HL-60 (cell line): ENCODE measurements at regions not wholly inside any gene's neighbourhood (a gene's known extent, or its start where the extent isn't known, plus 50 kb on each side); places are given as distances from the start of the nearest gene placed in this dataset.
"Not testable (repeated sequence)": the region's sequence is repeated elsewhere in the genome, so short reads cannot be mapped to it uniquely, and the experiment has no call there.

Source experiments
- DNase-seq, 2 experiments: peaks; one replicate each; pipeline ENCODE4 v3.0.0-alpha.2; 2010 to 2020; ENCODE audit warnings: low read depth in 1 of 2, low spot score in 1 of 2
- H3K27ac ChIP-seq: fragments of 250-450 bp; sonication (Bioruptor Pico); replicated peaks from 2 replicates; pipeline ENCODE4 v1.5.1; 2020; ENCODE audit warnings: mild to moderate bottlenecking, moderate library complexity
- H3K27me3 ChIP-seq: fragments of 250-450 bp; sonication (Bioruptor Pico); 2 replicates; pipeline ENCODE4 v1.5.1; 2021; ENCODE audit warnings: mild to moderate bottlenecking, moderate library complexity; ENCODE audit not compliant: insufficient read depth, poor library complexity, severe bottlenecking
- H3K4me3 ChIP-seq: replicated peaks from 2 replicates; pipeline ENCODE4 v1.5.1; 2011; ENCODE audit warnings: mild to moderate bottlenecking, control low read depth, low read length; ENCODE audit not compliant: insufficient read depth
- CTCF ChIP-seq: IDR thresholded peaks from one replicate; pipeline ENCODE4 v1.5.1; 2011; ENCODE audit warnings: low read length, control low read depth, inconsistent platforms; ENCODE audit not compliant: insufficient read depth
- GABPA ChIP-seq: IDR thresholded peaks from 2 replicates; pipeline ENCODE4 v1.6.1; 2012; ENCODE audit warnings: low read depth
- POLR2AphosphoS5 ChIP-seq: IDR thresholded peaks from 2 replicates; pipeline ENCODE4 v1.6.1; 2012; ENCODE audit warnings: low read depth
- SPI1 ChIP-seq: IDR thresholded peaks from 2 replicates; pipeline ENCODE4 v1.6.1; 2012; ENCODE audit warnings: low read depth, mild to moderate bottlenecking, borderline replicate concordance
- TF ChIP-seq, protein P1 (sequence below): IDR thresholded peaks from 2 replicates; pipeline ENCODE4 v1.6.1; 2012; ENCODE audit warnings: low read depth; ENCODE audit not compliant: insufficient replicate concordance

DNA sequence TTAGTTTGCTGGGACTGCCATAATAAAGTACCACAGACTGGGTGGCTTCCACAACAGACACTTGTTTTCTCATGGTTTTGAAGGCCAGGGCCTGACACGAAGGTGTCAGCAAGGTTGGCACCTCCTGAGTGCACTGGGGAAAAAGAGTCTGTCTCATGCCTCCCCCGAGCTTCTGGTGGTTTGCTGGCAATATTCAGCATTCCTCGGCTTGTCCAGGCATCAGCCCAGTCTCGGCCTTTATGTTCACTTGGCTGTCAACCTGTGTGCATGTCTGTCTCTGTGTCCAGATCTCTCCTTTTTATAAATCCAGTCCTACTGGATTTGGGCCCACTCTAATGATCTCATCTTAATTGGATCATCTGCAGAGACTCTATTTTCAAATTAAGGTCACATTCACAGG is 72.6 kb downstream of the DOP1B start:
- H3K27ac ChIP-seq, result no peak overlapping the region
- no peak for TF ChIP-seq POLR2AphosphoS5
- TF ChIP-seq CTCF, result no peak
- no peak for TF ChIP-seq SPI1
- TF ChIP-seq, protein P1, sequence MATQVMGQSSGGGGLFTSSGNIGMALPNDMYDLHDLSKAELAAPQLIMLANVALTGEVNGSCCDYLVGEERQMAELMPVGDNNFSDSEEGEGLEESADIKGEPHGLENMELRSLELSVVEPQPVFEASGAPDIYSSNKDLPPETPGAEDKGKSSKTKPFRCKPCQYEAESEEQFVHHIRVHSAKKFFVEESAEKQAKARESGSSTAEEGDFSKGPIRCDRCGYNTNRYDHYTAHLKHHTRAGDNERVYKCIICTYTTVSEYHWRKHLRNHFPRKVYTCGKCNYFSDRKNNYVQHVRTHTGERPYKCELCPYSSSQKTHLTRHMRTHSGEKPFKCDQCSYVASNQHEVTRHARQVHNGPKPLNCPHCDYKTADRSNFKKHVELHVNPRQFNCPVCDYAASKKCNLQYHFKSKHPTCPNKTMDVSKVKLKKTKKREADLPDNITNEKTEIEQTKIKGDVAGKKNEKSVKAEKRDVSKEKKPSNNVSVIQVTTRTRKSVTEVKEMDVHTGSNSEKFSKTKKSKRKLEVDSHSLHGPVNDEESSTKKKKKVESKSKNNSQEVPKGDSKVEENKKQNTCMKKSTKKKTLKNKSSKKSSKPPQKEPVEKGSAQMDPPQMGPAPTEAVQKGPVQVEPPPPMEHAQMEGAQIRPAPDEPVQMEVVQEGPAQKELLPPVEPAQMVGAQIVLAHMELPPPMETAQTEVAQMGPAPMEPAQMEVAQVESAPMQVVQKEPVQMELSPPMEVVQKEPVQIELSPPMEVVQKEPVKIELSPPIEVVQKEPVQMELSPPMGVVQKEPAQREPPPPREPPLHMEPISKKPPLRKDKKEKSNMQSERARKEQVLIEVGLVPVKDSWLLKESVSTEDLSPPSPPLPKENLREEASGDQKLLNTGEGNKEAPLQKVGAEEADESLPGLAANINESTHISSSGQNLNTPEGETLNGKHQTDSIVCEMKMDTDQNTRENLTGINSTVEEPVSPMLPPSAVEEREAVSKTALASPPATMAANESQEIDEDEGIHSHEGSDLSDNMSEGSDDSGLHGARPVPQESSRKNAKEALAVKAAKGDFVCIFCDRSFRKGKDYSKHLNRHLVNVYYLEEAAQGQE, result no peak
- no peak for TF ChIP-seq GABPA
- no peak overlapping the region for H3K4me3 ChIP-seq
- no peak for DNase-seq
- H3K27me3 ChIP-seq, result no peaks in the 10 kb centered on the region

GRCh38 chr21:36231444-36231843 is 74.8 kb downstream of the DOP1B start:
- not testable (repeated sequence) for H3K4me3 ChIP-seq, H3K27me3 ChIP-seq, DNase-seq, H3K27ac ChIP-seq

- H3K27ac ChIP-seq, result no peak overlapping the region
- no peak overlapping the region for H3K4me3 ChIP-seq
- TF ChIP-seq POLR2AphosphoS5 (no peak), SPI1 (no peak), CTCF (no peak), GABPA (no peak)
- TF ChIP-seq, protein P1, result no peak
- no peak for DNase-seq
- no peaks in the 10 kb centered on the region for H3K27me3 ChIP-seq
These were observed 76.0 kb downstream of the DOP1B start for GRCh38 chr21:36232641-36233040.

DNA sequence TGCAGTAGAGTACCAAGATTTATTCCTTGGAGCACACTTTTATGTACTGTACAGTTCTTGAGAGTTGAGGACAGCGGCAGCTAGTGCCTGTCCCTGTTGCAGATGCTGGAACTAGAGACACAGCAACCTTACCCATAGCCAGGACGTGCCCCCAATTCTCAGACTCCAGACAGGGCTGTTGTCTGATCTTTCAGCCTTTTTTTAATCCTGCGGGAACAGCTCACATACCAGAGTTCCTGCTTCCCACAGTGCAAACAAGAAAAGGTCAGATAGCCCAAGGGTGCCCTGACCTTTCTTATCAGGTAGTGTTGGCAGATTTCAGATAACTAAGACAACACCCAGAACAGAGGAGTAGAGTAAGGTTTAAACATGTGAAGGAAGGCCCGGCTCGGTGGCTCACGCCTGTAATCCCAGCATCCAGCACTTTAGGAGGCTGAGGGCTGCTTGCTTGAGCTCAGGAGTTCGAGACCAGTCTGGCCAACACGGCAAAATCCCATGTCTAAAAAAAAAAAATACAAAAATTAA is 78.5 kb downstream of the DOP1B start:
- Histone ChIP-seq H3K27me3 (no peaks in the 10 kb centered on the region), H3K4me3 (no peak overlapping the region), H3K27ac (no peak overlapping the region)
- TF ChIP-seq SPI1 (no peak), GABPA (no peak), CTCF (no peak), POLR2AphosphoS5 (no peak)
- TF ChIP-seq, protein P1, result no peak
- DNase-seq, result no peak
